K562 (cell line): ENCODE measurements at regions not wholly inside any gene's neighbourhood (a gene's known extent, or its start where the extent isn't known, plus 50 kb on each side); places are given as distances from the start of the nearest gene placed in this dataset.

Experiments used
- CBFB ChIP-seq: sonication (generic); formaldehyde crosslinking; IDR thresholded peaks from 2 replicates; pipeline ENCODE4 v1.4.0; 2020; ENCODE audit warnings: mild to moderate bottlenecking, missing genetic modification reagents
- COPS2 ChIP-seq: fragments of 450-650 bp; conservative IDR thresholded peaks from 2 replicates; pipeline ENCODE4 v1.6.1; 2016; ENCODE audit warnings: mild to moderate bottlenecking, moderate library complexity
- EHMT2 ChIP-seq: fragments of 450-650 bp; IDR thresholded peaks from 2 replicates; pipeline ENCODE4 v1.6.1; 2018; ENCODE audit warnings: antibody characterized with exemption
- HDGF ChIP-seq: fragments of 450-650 bp; IDR thresholded peaks from 2 replicates; pipeline ENCODE4 v1.6.1; 2016
- HMG20A ChIP-seq: fragments of 450-650 bp; formaldehyde crosslinking; conservative IDR thresholded peaks from 2 replicates; pipeline ENCODE4 v1.4.0; 2020; ENCODE audit warnings: mild to moderate bottlenecking, mixed read lengths
- NCOA4 ChIP-seq: fragments of 450-650 bp; IDR thresholded peaks from 2 replicates; pipeline ENCODE4 v1.6.1; 2018; ENCODE audit warnings: mild to moderate bottlenecking; ENCODE audit not compliant: partially characterized antibody
- NRF1 ChIP-seq, 2 experiments: fragments of 450-650 bp; IDR thresholded peaks in 1 of 2; conservative IDR thresholded peaks in 1 of 2; 2 replicates each; pipeline ENCODE4 v1.6.1; 2014; ENCODE audit warnings: mild to moderate bottlenecking in 2 of 2
- POLR2A ChIP-seq: fragments of 450-650 bp; conservative IDR thresholded peaks from 2 replicates; pipeline ENCODE4 v1.6.1; 2016
- POLR2AphosphoS5 ChIP-seq: IDR thresholded peaks from 2 replicates; pipeline ENCODE4 v1.6.1; 2011; ENCODE audit warnings: mild to moderate bottlenecking, low read depth, low read length, moderate library complexity; ENCODE audit not compliant: control insufficient read depth, insufficient read depth
- RBM22 ChIP-seq: fragments of 200-400 bp; formaldehyde crosslinking; IDR thresholded peaks from 2 replicates; pipeline ENCODE4 v1.6.1; 2018; ENCODE audit warnings: low read length, low read depth; ENCODE audit not compliant: poor library complexity, severe bottlenecking
- SMARCA4 ChIP-seq: fragments of 450-650 bp; IDR thresholded peaks from 2 replicates; pipeline ENCODE4 v1.6.1; 2016
- SPI1 ChIP-seq: IDR thresholded peaks from 2 replicates; pipeline ENCODE4 v1.6.1; 2011; ENCODE audit warnings: low read depth, low read length, control low read depth, borderline replicate concordance
- ZBTB1 ChIP-seq: sonication (generic); formaldehyde crosslinking; IDR thresholded peaks from 2 replicates; pipeline ENCODE4 v1.8.1; 2023; ENCODE audit warnings: missing genetic modification reagents, low read depth, mild to moderate bottlenecking, borderline replicate concordance
- ZNF121 ChIP-seq: sonication (generic); formaldehyde crosslinking; conservative IDR thresholded peaks from 2 replicates; pipeline ENCODE4 v1.8.0; 2022; ENCODE audit warnings: missing genetic modification reagents
- ZNF584 ChIP-seq: fragments of 200-800 bp; sonication (Bioruptor generic); IDR thresholded peaks from 2 replicates; pipeline ENCODE4 v1.6.1; 2016; ENCODE audit warnings: low read depth, mild to moderate bottlenecking, missing genetic modification characterization, missing compliant biosample characterization
- TF ChIP-seq, protein P1 (sequence below), 3 experiments: IDR thresholded peaks in 2 of 3; conservative IDR thresholded peaks in 1 of 3; 2 replicates each; pipeline ENCODE4 v1.5.1; 2011 to 2012; ENCODE audit warnings: low read length in 3 of 3, mild to moderate bottlenecking in 3 of 3, control low read depth in 2 of 3, improper control_type of control experiment in 1 of 3, inconsistent platforms in 1 of 3, low read depth in 1 of 3, mixed read lengths in 1 of 3, moderate library complexity in 1 of 3; ENCODE audit not compliant: insufficient read depth in 2 of 3
- TF ChIP-seq, protein P2 (sequence below): fragments of 450-650 bp; formaldehyde crosslinking; IDR thresholded peaks from 2 replicates; pipeline ENCODE4 v1.4.0; 2020; ENCODE audit warnings: mild to moderate bottlenecking, mixed read lengths
- TF ChIP-seq, protein P3 (sequence below): sonication (generic); formaldehyde crosslinking; IDR thresholded peaks from 2 replicates; pipeline ENCODE4 v1.8.1; 2023; ENCODE audit warnings: mild to moderate bottlenecking, missing genetic modification reagents, moderate library complexity

DNA sequence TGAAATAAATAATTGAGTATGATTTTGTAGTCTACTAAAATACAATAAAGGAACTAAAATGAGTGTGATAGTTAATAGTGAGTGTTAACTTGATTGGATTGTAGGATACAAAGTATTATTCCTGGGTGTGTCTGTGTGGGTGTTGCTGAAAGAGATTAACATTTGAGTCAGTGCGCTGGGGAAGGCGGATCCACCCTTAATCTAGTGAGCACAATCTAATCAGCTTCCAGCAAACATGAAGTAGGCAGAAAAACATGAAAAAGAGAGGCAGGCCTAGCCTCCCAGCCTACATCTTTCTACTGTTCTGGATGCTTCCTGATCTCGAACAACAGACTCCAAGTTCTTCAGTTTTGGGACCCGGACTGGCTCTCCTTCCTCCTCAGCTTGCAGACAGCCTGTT lies 1716.6 kb downstream of the MRPL39 start (continued):
- TF ChIP-seq, protein P1, sequence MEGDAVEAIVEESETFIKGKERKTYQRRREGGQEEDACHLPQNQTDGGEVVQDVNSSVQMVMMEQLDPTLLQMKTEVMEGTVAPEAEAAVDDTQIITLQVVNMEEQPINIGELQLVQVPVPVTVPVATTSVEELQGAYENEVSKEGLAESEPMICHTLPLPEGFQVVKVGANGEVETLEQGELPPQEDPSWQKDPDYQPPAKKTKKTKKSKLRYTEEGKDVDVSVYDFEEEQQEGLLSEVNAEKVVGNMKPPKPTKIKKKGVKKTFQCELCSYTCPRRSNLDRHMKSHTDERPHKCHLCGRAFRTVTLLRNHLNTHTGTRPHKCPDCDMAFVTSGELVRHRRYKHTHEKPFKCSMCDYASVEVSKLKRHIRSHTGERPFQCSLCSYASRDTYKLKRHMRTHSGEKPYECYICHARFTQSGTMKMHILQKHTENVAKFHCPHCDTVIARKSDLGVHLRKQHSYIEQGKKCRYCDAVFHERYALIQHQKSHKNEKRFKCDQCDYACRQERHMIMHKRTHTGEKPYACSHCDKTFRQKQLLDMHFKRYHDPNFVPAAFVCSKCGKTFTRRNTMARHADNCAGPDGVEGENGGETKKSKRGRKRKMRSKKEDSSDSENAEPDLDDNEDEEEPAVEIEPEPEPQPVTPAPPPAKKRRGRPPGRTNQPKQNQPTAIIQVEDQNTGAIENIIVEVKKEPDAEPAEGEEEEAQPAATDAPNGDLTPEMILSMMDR (IDR thresholded peaks at IDR 0.05 in 2 of 3, conservative IDR thresholded peaks at IDR 0.05 in 1 of 3; ENCODE audit: insufficient read depth in 2 of 3, low read depth in 1 of 3, low read length in 3 of 3): no peak
- TF ChIP-seq SMARCA4 (peak; percentile 83), COPS2 (no peak), ZNF584 (CRISPR knock-in tag) (no peak), EHMT2 (no peak), NCOA4 (no peak), HDGF (no peak), NRF1 (conservative IDR thresholded peaks at IDR 0.05 in 1 of 2, IDR thresholded peaks at IDR 0.05 in 1 of 2) (no peak), ZBTB1 (CRISPR knock-in tag) (no peak), POLR2A (no peak), POLR2AphosphoS5 (peak; percentile 27; the same call in 1 of the 2 replicates), ZNF121 (CRISPR knock-in tag) (no peak), RBM22 (no peak), CBFB (CRISPR knock-in tag) (no peak), SPI1 (no peak), HMG20A (CRISPR knock-in tag) (no peak)
- TF ChIP-seq, protein P2, sequence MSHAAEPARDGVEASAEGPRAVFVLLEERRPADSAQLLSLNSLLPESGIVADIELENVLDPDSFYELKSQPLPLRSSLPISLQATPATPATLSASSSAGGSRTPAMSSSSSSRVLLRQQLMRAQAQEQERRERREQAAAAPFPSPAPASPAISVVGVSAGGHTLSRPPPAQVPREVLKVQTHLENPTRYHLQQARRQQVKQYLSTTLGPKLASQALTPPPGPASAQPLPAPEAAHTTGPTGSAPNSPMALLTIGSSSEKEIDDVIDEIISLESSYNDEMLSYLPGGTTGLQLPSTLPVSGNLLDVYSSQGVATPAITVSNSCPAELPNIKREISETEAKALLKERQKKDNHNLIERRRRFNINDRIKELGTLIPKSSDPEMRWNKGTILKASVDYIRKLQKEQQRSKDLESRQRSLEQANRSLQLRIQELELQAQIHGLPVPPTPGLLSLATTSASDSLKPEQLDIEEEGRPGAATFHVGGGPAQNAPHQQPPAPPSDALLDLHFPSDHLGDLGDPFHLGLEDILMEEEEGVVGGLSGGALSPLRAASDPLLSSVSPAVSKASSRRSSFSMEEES (CRISPR knock-in tag): no peak
- TF ChIP-seq, protein P3, sequence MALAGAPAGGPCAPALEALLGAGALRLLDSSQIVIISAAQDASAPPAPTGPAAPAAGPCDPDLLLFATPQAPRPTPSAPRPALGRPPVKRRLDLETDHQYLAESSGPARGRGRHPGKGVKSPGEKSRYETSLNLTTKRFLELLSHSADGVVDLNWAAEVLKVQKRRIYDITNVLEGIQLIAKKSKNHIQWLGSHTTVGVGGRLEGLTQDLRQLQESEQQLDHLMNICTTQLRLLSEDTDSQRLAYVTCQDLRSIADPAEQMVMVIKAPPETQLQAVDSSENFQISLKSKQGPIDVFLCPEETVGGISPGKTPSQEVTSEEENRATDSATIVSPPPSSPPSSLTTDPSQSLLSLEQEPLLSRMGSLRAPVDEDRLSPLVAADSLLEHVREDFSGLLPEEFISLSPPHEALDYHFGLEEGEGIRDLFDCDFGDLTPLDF: no peak
